CD14-positive monocyte (primary cell): ENCODE measurements at regions not wholly inside any gene's neighbourhood (a gene's known extent, or its start where the extent isn't known, plus 50 kb on each side); places are given as distances from the start of the nearest gene placed in this dataset.

Source experiments
- DNase-seq, 3 donors: peaks; one replicate each; pipeline ENCODE4 v3.0.0-alpha.2; 2011 to 2022
- H2AFZ ChIP-seq: 2 replicates; pipeline ENCODE4 v1.6.0; 2012; ENCODE audit warnings: mild to moderate bottlenecking, low read depth, low read length, inconsistent platforms; ENCODE audit not compliant: insufficient read depth, poor library complexity, severe bottlenecking
- H3K27ac ChIP-seq, 2 donors: 1 replicate in 1 of 2; 2 replicates in 1 of 2; pipeline ENCODE4 v1.5.1; 2012 to 2013; ENCODE audit warnings: low read length in 2 of 2, control low read depth in 1 of 2, inconsistent platforms in 1 of 2, low read depth in 1 of 2, mild to moderate bottlenecking in 1 of 2
- H3K27me3 ChIP-seq, 2 donors: one replicate each; pipeline versions ENCODE4 v1.6.0 to v1.6.1; 2011 to 2013; ENCODE audit warnings: low read length in 2 of 2; ENCODE audit not compliant: control insufficient read depth in 2 of 2, insufficient read depth in 2 of 2
- H3K36me3 ChIP-seq, 2 donors: replicated peaks in 1 of 2; 1 replicate in 1 of 2; 2 replicates in 1 of 2; pipeline versions ENCODE4 v1.5.1 to v1.6.1; 2012 to 2013; ENCODE audit warnings: low read length in 2 of 2, control low read depth in 1 of 2, inconsistent platforms in 1 of 2, mild to moderate bottlenecking in 1 of 2; ENCODE audit not compliant: insufficient read depth in 2 of 2, control insufficient read depth in 1 of 2
- H3K4me1 ChIP-seq, 2 donors: 1 replicate in 1 of 2; 2 replicates in 1 of 2; pipeline versions ENCODE4 v1.5.1 to v1.6.1; 2012 to 2013; ENCODE audit warnings: low read length in 2 of 2, control low read depth in 1 of 2, inconsistent platforms in 1 of 2, mild to moderate bottlenecking in 1 of 2, moderate library complexity in 1 of 2; ENCODE audit not compliant: insufficient read depth in 2 of 2, control insufficient read depth in 1 of 2
- H3K4me2 ChIP-seq: replicated peaks from 2 replicates; pipeline ENCODE3; 2012; ENCODE audit warnings: low read length, moderate library complexity, mild to moderate bottlenecking; ENCODE audit not compliant: poor library complexity, severe bottlenecking; ENCODE audit errors: extremely low read depth
- H3K4me3 ChIP-seq, 3 experiments: fragments of 200-600 bp in 1 of 3; sonication (generic) in 1 of 3; replicated peaks in 1 of 3; 1 replicate in 2 of 3; 2 replicates in 1 of 3; pipeline ENCODE4 v1.5.1; 2011 to 2013; ENCODE audit warnings: low read length in 3 of 3, mild to moderate bottlenecking in 3 of 3, control low read depth in 2 of 3, low read depth in 2 of 3, inconsistent platforms in 1 of 3, moderate library complexity in 1 of 3
- H3K79me2 ChIP-seq: 2 replicates; pipeline ENCODE4 v1.6.0; 2012; ENCODE audit warnings: mild to moderate bottlenecking, control low read depth, inconsistent platforms, low read length, moderate library complexity; ENCODE audit not compliant: insufficient read depth
- H3K9ac ChIP-seq: 2 replicates; pipeline ENCODE4 v1.6.0; 2017; ENCODE audit warnings: low read length, mild to moderate bottlenecking; ENCODE audit not compliant: insufficient read depth, poor library complexity, severe bottlenecking
- H3K9me3 ChIP-seq, 2 donors: replicated peaks in 1 of 2; 1 replicate in 1 of 2; 2 replicates in 1 of 2; pipeline versions ENCODE4 v1.5.1 to v1.6.1; 2012 to 2013; ENCODE audit warnings: low read length in 2 of 2, control low read depth in 1 of 2; ENCODE audit not compliant: control insufficient read depth in 1 of 2, insufficient read depth in 1 of 2
- H4K20me1 ChIP-seq: 2 replicates; pipeline ENCODE4 v1.6.0; 2012; ENCODE audit warnings: mild to moderate bottlenecking, low read length, control low read depth, moderate library complexity; ENCODE audit not compliant: insufficient read depth
- H3K27ac Mint-ChIP-seq, 7 donors: one replicate each; pipeline ENCODE4 v1.8.0; 2020; ENCODE audit warnings: mild to moderate bottlenecking in 7 of 7, mixed read lengths in 7 of 7, moderate library complexity in 6 of 7, inconsistent platforms in 2 of 7
- H3K27me3 Mint-ChIP-seq, 3 donors: one replicate each; pipeline ENCODE4 v1.8.0; 2021 to 2022; ENCODE audit warnings: low read depth in 3 of 3, mild to moderate bottlenecking in 3 of 3, mixed read lengths in 3 of 3, moderate library complexity in 3 of 3, inconsistent platforms in 1 of 3
- H3K36me3 Mint-ChIP-seq, 2 donors: one replicate each; pipeline ENCODE4 v1.8.0; 2020; ENCODE audit warnings: mixed read lengths in 2 of 2, inconsistent platforms in 1 of 2, mild to moderate bottlenecking in 1 of 2
- H3K4me1 Mint-ChIP-seq: one replicate; pipeline ENCODE4 v1.8.0; 2020; ENCODE audit warnings: mild to moderate bottlenecking, mixed read lengths
- H3K4me3 Mint-ChIP-seq, 2 donors: one replicate each; pipeline ENCODE4 v1.8.0; 2020; ENCODE audit warnings: mild to moderate bottlenecking in 2 of 2, mixed read lengths in 2 of 2, moderate library complexity in 1 of 2
- H3K9me3 Mint-ChIP-seq, 7 donors: one replicate each; pipeline ENCODE4 v1.8.0; 2020 to 2022; ENCODE audit warnings: mixed read lengths in 7 of 7, mild to moderate bottlenecking in 6 of 7, moderate library complexity in 6 of 7, inconsistent platforms in 2 of 7
- CTCF ChIP-seq: fragments of 200-600 bp; IDR thresholded peaks from one replicate; pipeline ENCODE4 v1.8.0; 2022; ENCODE audit warnings: antibody characterized with exemption, mild to moderate bottlenecking
- WGBS: methylation state at CpG from one replicate; pipeline ENCODE4 v1.1.5; 2013; ENCODE audit warnings: missing lambda C conversion rate; ENCODE audit not compliant: insufficient coverage; 5-methylcytosine and 5-hydroxymethylcytosine counted together
- intact Hi-C, 2 donors: fragments of 100-400 bp; cut with micrococcal nuclease; formaldehyde crosslinking; loops; one replicate each; pipeline versions ENCODE4 v1.15.0 to v1.15.1; 2023

DNA sequence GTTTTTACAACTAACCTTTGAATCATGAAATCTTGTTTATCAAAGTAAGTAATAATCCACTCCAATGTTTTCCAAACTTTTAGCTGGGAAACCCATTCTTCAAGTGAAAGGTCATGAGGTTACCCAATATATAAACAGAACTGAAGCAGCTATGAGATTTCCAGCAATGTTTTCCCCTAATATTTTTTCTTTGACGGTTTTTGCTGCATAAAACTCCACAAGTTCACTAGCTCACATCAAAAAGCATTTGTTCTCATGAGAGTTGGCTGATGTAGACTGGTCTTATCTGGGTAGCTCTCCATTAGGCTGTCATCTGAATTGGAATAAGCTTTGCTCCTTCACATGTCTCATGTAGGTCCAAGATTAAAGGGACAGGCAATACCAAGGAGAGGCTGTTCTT, 241.2 kb upstream of the LRRC3B start:
- no peaks in the 10 kb centered on the region for H3K36me3 Mint-ChIP-seq
- H3K27me3 Mint-ChIP-seq: peaks cover 0 to 1% (median 0%) of the 10 kb centered on the region in 3 donors
- no peaks in the 10 kb centered on the region for H3K4me1 ChIP-seq
- H2AFZ ChIP-seq: no peak overlapping the region
- H4K20me1 ChIP-seq: no peaks in the 10 kb centered on the region
- peaks cover 0 to 8% (median 0%) of the 10 kb centered on the region in 7 donors for H3K9me3 Mint-ChIP-seq
- intact Hi-C loops: no loop called here
- H3K27me3 ChIP-seq: no peaks in the 10 kb centered on the region
- TF ChIP-seq CTCF: no peak
- H3K4me2 ChIP-seq: no peak overlapping the region
- no peaks in the 10 kb centered on the region for H3K79me2 ChIP-seq
- no peak overlapping the region for H3K27ac Mint-ChIP-seq
- H3K4me3 ChIP-seq: no peak overlapping the region
- peaks cover 0 to 6% of the 10 kb centered on the region in 2 donors for H3K9me3 ChIP-seq
- H3K4me3 Mint-ChIP-seq: no peak overlapping the region
- H3K36me3 ChIP-seq: no peaks in the 10 kb centered on the region
- no peak overlapping the region for H3K9ac ChIP-seq
- WGBS: no CpG with 5 or more reads among the region's 1 CpG
- H3K27ac ChIP-seq: no peak overlapping the region
- no peak for DNase-seq
- no peaks in the 10 kb centered on the region for H3K4me1 Mint-ChIP-seq

DNA sequence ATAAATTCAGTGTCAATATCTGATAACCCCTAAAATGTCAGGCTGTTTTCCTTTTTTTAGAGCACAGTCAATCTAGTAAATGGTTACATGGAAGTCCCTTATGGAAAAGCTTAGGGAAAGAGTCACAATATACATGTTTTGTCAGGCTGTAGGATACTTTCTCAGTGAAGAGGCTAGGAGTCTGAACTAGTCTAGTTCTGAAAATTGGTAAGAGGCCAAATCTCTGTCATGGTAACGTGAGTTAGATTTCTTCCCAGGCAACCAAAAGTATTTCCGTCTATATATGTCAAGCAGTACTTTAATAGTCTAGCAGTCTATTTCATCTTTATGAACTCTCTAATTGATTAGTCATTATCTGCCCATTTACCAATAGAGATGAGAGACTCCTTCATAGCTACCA, 215.9 kb upstream of the LRRC3B start:
- TF ChIP-seq CTCF: no peak
- no peak overlapping the region for H3K4me3 Mint-ChIP-seq
- H3K27ac Mint-ChIP-seq: no peak overlapping the region
- Histone ChIP-seq H3K36me3 (no peaks in the 10 kb centered on the region), H3K9ac (no peak overlapping the region), H3K4me3 (no peak overlapping the region), H4K20me1 (no peaks in the 10 kb centered on the region), H3K4me1 (no peaks in the 10 kb centered on the region), H2AFZ (no peak overlapping the region), H3K79me2 (no peaks in the 10 kb centered on the region), H3K27ac (no peak overlapping the region), H3K9me3 (peaks cover 2 to 11% of the 10 kb centered on the region in 2 donors), H3K4me2 (no peak overlapping the region), H3K27me3 (no peaks in the 10 kb centered on the region)
- no peaks in the 10 kb centered on the region for H3K36me3 Mint-ChIP-seq
- WGBS: 100% methylated on average over 1 of the region's 2 CpGs
- H3K4me1 Mint-ChIP-seq: no peaks in the 10 kb centered on the region
- intact Hi-C loops: no loop called here
- peaks cover 1 to 4% (median 4%) of the 10 kb centered on the region in 7 donors for H3K9me3 Mint-ChIP-seq
- DNase-seq: no peak
- no peaks in the 10 kb centered on the region for H3K27me3 Mint-ChIP-seq
